ENCODE measurements at regions not wholly inside any gene's neighbourhood (a gene's known extent, or its start where the extent isn't known, plus 50 kb on each side); places are given as distances from the start of the nearest gene placed in this dataset.

DNA sequence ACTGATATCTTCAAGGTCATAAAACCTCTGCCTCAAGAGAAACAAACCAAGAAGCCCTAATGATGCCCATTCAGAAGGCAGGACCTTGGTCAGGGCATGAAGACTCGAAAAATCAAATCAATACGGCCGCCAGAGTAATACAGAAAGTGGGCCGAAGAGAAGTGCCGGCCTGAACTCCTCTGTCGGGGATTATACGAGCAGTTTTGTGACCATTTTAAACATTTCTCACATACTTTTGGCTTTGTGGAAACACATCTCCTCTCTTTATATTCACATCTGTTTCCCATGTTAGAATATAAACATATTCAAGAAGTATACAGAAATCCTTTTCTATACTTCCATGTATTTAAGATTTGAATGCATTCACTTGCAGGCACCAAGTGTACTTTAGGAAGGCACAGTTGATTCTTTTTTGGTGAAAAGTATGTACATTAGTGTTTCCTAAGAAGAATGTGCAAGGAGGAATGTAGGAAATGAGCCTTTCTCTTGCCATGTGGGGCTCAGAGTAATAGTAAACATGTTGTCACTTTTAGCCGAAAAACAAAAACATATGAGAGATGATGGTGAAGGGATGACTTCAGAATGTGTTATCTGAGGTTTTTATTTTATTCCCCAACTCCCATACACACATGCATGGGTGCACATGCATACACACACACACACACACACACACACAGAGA is 707.9 kb upstream of the ID2 start:
- no peak overlapping the region for H3K4me3 ChIP-seq (ENCODE audit: low read depth, low read length, poor library complexity, severe bottlenecking)
- H3K27me3 ChIP-seq (replicated peaks; ENCODE audit: insufficient read depth, low read depth, low read length, poor library complexity) = no peaks in the 10 kb centered on the region
- H3K4me1 ChIP-seq (ENCODE audit: insufficient read depth, low read length, poor library complexity, severe bottlenecking) = peaks cover 15% of the 10 kb centered on the region
- H3K36me3 ChIP-seq (ENCODE audit: insufficient read depth, low read length, poor library complexity, severe bottlenecking) = no peaks in the 10 kb centered on the region
- intact Hi-C loops (cut with micrococcal nuclease; ENCODE audit: unreplicated experiment) = no loop called here
- no peak for TF ChIP-seq EZH2 (IDR thresholded peaks at IDR 0.05; ENCODE audit: borderline replicate concordance, low read depth, low read length, poor library complexity, severe bottlenecking)
- TF ChIP-seq, protein P1, sequence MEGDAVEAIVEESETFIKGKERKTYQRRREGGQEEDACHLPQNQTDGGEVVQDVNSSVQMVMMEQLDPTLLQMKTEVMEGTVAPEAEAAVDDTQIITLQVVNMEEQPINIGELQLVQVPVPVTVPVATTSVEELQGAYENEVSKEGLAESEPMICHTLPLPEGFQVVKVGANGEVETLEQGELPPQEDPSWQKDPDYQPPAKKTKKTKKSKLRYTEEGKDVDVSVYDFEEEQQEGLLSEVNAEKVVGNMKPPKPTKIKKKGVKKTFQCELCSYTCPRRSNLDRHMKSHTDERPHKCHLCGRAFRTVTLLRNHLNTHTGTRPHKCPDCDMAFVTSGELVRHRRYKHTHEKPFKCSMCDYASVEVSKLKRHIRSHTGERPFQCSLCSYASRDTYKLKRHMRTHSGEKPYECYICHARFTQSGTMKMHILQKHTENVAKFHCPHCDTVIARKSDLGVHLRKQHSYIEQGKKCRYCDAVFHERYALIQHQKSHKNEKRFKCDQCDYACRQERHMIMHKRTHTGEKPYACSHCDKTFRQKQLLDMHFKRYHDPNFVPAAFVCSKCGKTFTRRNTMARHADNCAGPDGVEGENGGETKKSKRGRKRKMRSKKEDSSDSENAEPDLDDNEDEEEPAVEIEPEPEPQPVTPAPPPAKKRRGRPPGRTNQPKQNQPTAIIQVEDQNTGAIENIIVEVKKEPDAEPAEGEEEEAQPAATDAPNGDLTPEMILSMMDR (conservative IDR thresholded peaks at IDR 0.05; ENCODE audit: low read depth, low read length) = no peak
- ChIA-PET POLR2A (ENCODE audit: low non-redundant PET) (no interaction called here), CTCF (no interaction called here)
- no peak overlapping the region for H3K27ac ChIP-seq (ENCODE audit: low read depth, low read length, poor library complexity, severe bottlenecking)
- no peaks in the 10 kb centered on the region for H3K9me3 ChIP-seq (ENCODE audit: low read depth, low read length, poor library complexity, severe bottlenecking)
- DNase-seq (ENCODE audit: low spot score) = no peak
- BruUV-seq (replicated peaks) = no TSS peak

DNA sequence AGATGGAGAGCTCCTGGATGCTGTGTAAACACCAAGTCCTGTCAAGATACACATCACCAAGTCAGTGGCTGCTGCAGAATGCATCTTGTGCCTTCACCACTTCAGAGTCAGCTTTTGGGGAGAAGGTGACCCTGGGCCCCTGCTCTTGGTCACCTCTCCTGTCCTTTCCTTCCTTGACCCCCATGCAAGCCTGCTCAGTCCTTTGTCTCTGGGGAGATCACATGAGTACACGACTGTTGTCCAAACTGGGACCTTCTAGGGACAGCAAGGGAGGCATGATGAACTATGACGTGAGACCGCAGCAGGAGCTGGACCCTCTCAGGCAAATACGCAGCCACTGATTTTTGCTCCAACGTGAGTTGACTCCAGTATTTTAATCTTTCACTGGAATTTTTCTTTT is 706.9 kb upstream of the ID2 start:
- CTCF ChIA-PET = no interaction called here
- no TSS peak for BruUV-seq (replicated peaks)
- no peaks in the 10 kb centered on the region for H3K36me3 ChIP-seq (ENCODE audit: insufficient read depth, low read length, poor library complexity, severe bottlenecking)
- H3K4me3 ChIP-seq (ENCODE audit: low read depth, low read length, poor library complexity, severe bottlenecking) = no peak overlapping the region
- TF ChIP-seq EZH2 (IDR thresholded peaks at IDR 0.05; ENCODE audit: borderline replicate concordance, low read depth, low read length, poor library complexity, severe bottlenecking) = no peak
- TF ChIP-seq, protein P1 (conservative IDR thresholded peaks at IDR 0.05; ENCODE audit: low read depth, low read length) = no peak
- POLR2A ChIA-PET (ENCODE audit: low non-redundant PET) = no interaction called here
- H3K27me3 ChIP-seq (replicated peaks; ENCODE audit: insufficient read depth, low read depth, low read length, poor library complexity) = no peaks in the 10 kb centered on the region
- no peak overlapping the region for H3K27ac ChIP-seq (ENCODE audit: low read depth, low read length, poor library complexity, severe bottlenecking)
- peaks cover 15% of the 10 kb centered on the region for H3K4me1 ChIP-seq (ENCODE audit: insufficient read depth, low read length, poor library complexity, severe bottlenecking)
- DNase-seq (ENCODE audit: low spot score) = no peak
- H3K9me3 ChIP-seq (ENCODE audit: low read depth, low read length, poor library complexity, severe bottlenecking) = no peaks in the 10 kb centered on the region
- intact Hi-C loops (cut with micrococcal nuclease; ENCODE audit: unreplicated experiment) = no loop called here

DNA sequence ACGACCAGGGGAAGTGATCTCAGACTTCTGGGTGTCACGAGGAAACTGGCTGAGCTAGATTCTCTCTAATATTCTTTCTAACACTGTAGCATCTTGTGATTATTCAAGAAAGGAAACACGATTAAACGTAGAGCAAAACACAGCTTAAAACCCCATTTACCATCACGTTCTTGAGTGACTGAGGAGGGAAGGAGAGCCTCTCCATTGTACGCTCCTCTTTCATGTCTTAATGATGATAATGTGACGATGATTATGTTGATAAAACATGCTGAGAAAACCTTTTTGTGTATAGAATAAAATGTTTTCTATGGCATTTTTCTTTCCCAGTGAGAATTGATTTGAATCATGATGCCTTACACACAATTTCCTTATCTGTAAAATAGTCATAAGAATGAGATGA is 705.6 kb upstream of the ID2 start:
- ChIA-PET CTCF (no interaction called here), POLR2A (ENCODE audit: low non-redundant PET) (no interaction called here)
- BruUV-seq (replicated peaks) = no TSS peak
- no peak for TF ChIP-seq EZH2 (IDR thresholded peaks at IDR 0.05; ENCODE audit: borderline replicate concordance, low read depth, low read length, poor library complexity, severe bottlenecking)
- TF ChIP-seq, protein P1 (conservative IDR thresholded peaks at IDR 0.05; ENCODE audit: low read depth, low read length) = no peak
- Histone ChIP-seq H3K27me3 (replicated peaks; ENCODE audit: insufficient read depth, low read depth, low read length, poor library complexity) (no peaks in the 10 kb centered on the region), H3K27ac (ENCODE audit: low read depth, low read length, poor library complexity, severe bottlenecking) (no peak overlapping the region), H3K4me1 (ENCODE audit: insufficient read depth, low read length, poor library complexity, severe bottlenecking) (peaks cover 15% of the 10 kb centered on the region), H3K4me3 (ENCODE audit: low read depth, low read length, poor library complexity, severe bottlenecking) (no peak overlapping the region), H3K36me3 (ENCODE audit: insufficient read depth, low read length, poor library complexity, severe bottlenecking) (no peaks in the 10 kb centered on the region), H3K9me3 (ENCODE audit: low read depth, low read length, poor library complexity, severe bottlenecking) (no peaks in the 10 kb centered on the region)
- intact Hi-C loops (cut with micrococcal nuclease; ENCODE audit: unreplicated experiment) = no loop called here
- no peak for DNase-seq (ENCODE audit: low spot score)
